HG03457 (cell line): ENCODE measurements at regions not wholly inside any gene's neighbourhood (a gene's known extent, or its start where the extent isn't known, plus 50 kb on each side); places are given as distances from the start of the nearest gene placed in this dataset.

ENCODE experiments used
- ATAC-seq: cut with Tn5 transposase; IDR thresholded peaks from one replicate; pipeline ENCODE4 v1.9.1; 2021; ENCODE audit warnings: moderate number of reproducible peaks; ENCODE audit not compliant: unreplicated experiment

- ATAC-seq = no peak
Measured at GRCh38 chr1:244106837-244107493, 55.9 kb downstream of the ZBTB18 start.

GRCh38 chr1:244111027-244111426, 59.9 kb downstream of the ZBTB18 start:
- no peak for ATAC-seq

GRCh38 chr1:244112041-244112440, 61.0 kb downstream of the ZBTB18 start:
- ATAC-seq = no peak

- no peak for ATAC-seq
Measured at GRCh38 chr1:244112636-244113035, 61.6 kb downstream of the ZBTB18 start.

- no peak for ATAC-seq
Measured at GRCh38 chr1:244113532-244114320, 62.6 kb downstream of the ZBTB18 start.

- ATAC-seq = no peak
Measured at GRCh38 chr1:244114892-244115291, 63.8 kb downstream of the ZBTB18 start.

- no peak for ATAC-seq
Measured at GRCh38 chr1:244116946-244117345, 65.9 kb downstream of the ZBTB18 start.

- ATAC-seq = no peak
Measured at GRCh38 chr1:244118109-244118761, 67.2 kb downstream of the ZBTB18 start.

GRCh38 chr1:244128591-244129383, 77.7 kb downstream of the ZBTB18 start:
- ATAC-seq = no peak

- no peak for ATAC-seq
Measured at GRCh38 chr1:244137276-244137675, 86.2 kb downstream of the ZBTB18 start.

- no peak for ATAC-seq
Measured at GRCh38 chr1:244137725-244138124, 86.6 kb downstream of the ZBTB18 start.

GRCh38 chr1:244138399-244138798, 87.3 kb downstream of the ZBTB18 start:
- ATAC-seq = no peak

- no peak for ATAC-seq
Measured at GRCh38 chr1:244139655-244140054, 88.6 kb downstream of the ZBTB18 start.

GRCh38 chr1:244140420-244140819, 89.3 kb downstream of the ZBTB18 start:
- no peak for ATAC-seq

GRCh38 chr1:244144053-244144452, 93.0 kb downstream of the ZBTB18 start:
- no peak for ATAC-seq

GRCh38 chr1:244150071-244150470, 99.0 kb downstream of the ZBTB18 start:
- ATAC-seq = no peak

GRCh38 chr1:244150665-244151064, 99.6 kb downstream of the ZBTB18 start:
- no peak for ATAC-seq

GRCh38 chr1:244151537-244151936, 100.5 kb downstream of the ZBTB18 start:
- no peak for ATAC-seq

GRCh38 chr1:244154508-244154871, 103.4 kb downstream of the ZBTB18 start:
- no peak for ATAC-seq

GRCh38 chr1:244154872-244155531, 103.9 kb downstream of the ZBTB18 start:
- no peak for ATAC-seq

- ATAC-seq = no peak
Measured at GRCh38 chr1:244155661-244156060, 104.6 kb downstream of the ZBTB18 start.
